ENCODE measurements at regions not wholly inside any gene's neighbourhood (a gene's known extent, or its start where the extent isn't known, plus 50 kb on each side); places are given as distances from the start of the nearest gene placed in this dataset.
"Not testable (repeated sequence)": the region's sequence is repeated elsewhere in the genome, so short reads cannot be mapped to it uniquely, and the experiment has no call there.

DNA sequence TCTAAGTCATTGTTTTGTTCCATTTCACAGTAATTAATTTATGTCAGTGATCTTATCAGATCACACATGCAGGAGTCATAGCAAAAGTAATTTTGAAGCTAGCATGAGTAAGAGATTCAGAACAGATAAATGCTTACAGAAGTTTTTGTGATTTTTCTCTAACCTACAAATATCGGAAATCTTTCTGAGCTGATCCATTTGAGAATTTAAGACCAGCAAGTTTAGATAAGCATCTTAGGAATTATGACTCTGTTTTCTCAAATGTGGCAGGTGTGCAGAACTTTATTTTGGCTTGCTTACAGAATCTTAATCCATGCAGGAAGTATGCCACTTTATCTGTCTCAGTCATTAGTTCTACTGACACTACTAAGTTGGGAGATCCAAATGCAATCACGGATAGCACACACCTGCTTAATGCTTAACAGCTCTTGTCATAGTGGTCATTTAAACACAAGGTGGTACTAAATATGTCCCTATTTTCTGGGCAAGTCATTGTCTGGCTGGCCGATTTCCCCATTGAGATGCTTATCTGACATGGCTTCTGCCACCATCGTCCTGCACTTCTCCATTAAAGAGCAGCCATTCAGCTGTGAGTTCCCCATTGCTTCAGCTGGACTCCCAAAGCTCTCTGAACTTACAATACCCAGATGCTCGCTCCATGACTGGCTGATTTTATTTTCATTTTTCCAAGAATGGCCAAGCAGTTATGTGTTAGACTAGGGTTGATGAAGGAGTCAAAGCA, 305.4 kb upstream of the NUDT12 start:
- DNase-seq (no peak), ATAC-seq (no peak)
- H3K36me3 Mint-ChIP-seq (ENCODE audit: low read depth), result no peaks in the 10 kb centered on the region
- H3K27me3 Mint-ChIP-seq, result no peaks in the 10 kb centered on the region
- no peak overlapping the region for H3K4me3 Mint-ChIP-seq
- no peaks in the 10 kb centered on the region for H3K9me3 Mint-ChIP-seq
- no peak overlapping the region for H3K27ac Mint-ChIP-seq
- H3K4me1 Mint-ChIP-seq, result no peaks in the 10 kb centered on the region

DNA sequence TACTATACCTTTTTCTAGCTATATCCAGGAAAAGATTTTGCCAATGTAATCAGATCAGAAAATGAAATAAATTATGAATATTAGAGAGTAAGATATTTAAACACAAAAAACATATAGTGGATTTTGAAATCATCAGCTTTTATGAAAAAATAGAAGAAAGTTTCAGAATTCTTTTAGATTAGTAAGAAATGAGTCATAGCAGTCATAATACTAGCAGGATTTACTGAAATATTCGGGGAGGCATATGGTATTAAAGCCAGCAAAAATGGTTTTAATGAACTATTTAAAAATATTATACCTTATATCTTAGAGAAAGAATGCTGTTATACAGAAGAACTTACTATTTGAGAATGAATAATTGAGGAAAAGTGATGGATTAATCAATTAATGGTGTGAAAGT, 303.6 kb upstream of the NUDT12 start:
- Mint-ChIP-seq H3K4me1 (no peaks in the 10 kb centered on the region), H3K4me3 (no peak overlapping the region), H3K36me3 (ENCODE audit: low read depth) (no peaks in the 10 kb centered on the region), H3K27ac (no peak overlapping the region), H3K27me3 (no peaks in the 10 kb centered on the region), H3K9me3 (no peaks in the 10 kb centered on the region)
- ATAC-seq (no peak), DNase-seq (no peak)

GRCh38 chr5:103862398-103862797, 299.8 kb upstream of the NUDT12 start:
- Mint-ChIP-seq H3K9me3 (peaks cover 5% of the 10 kb centered on the region), H3K4me1 (no peaks in the 10 kb centered on the region), H3K4me3 (no peak overlapping the region), H3K27ac (no peak overlapping the region), H3K27me3 (no peaks in the 10 kb centered on the region), H3K36me3 (ENCODE audit: low read depth) (no peaks in the 10 kb centered on the region)
- no peak for DNase-seq
- no peak for ATAC-seq

- ATAC-seq (no peak), DNase-seq (no peak)
- H3K4me1 Mint-ChIP-seq, result no peaks in the 10 kb centered on the region
- H3K27ac Mint-ChIP-seq, result no peak overlapping the region
- H3K9me3 Mint-ChIP-seq, result peaks cover 13% of the 10 kb centered on the region
- no peak overlapping the region for H3K4me3 Mint-ChIP-seq
- no peaks in the 10 kb centered on the region for H3K36me3 Mint-ChIP-seq (ENCODE audit: low read depth)
- no peaks in the 10 kb centered on the region for H3K27me3 Mint-ChIP-seq
Observed at GRCh38 chr5:103860327-103860726, 297.7 kb upstream of the NUDT12 start.

- not testable (repeated sequence) for H3K27ac Mint-ChIP-seq; ATAC-seq; H3K27me3 Mint-ChIP-seq; H3K4me3 Mint-ChIP-seq; DNase-seq; H3K36me3 Mint-ChIP-seq (ENCODE audit: low read depth); H3K4me1 Mint-ChIP-seq
- peaks cover 15% of the 10 kb centered on the region for H3K9me3 Mint-ChIP-seq
Observed at GRCh38 chr5:103858367-103858766, 295.8 kb upstream of the NUDT12 start.

DNA sequence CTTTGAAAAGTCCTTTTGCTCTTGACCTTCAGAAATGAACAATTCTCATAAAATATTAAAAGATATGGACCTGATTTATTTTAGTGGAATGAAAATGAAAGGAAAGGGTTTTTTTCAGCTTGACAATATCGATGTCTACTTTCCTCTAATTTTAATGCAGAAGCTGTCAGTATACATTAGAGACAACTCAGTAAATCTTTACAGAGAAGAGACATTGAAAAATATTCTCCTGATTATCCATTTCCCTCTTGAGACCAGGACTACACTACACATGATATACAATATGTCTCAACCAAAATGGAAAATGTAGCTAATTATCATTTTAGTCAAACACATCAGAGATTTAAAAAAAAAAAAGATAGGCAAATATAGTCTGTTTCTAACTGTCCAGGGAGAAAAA, 288.5 kb upstream of the NUDT12 start:
- no peaks in the 10 kb centered on the region for H3K27me3 Mint-ChIP-seq
- H3K9me3 Mint-ChIP-seq, result peaks cover 10% of the 10 kb centered on the region
- ATAC-seq (no peak), DNase-seq (no peak)
- no peak overlapping the region for H3K27ac Mint-ChIP-seq
- H3K4me1 Mint-ChIP-seq, result no peaks in the 10 kb centered on the region
- H3K4me3 Mint-ChIP-seq, result no peak overlapping the region
- H3K36me3 Mint-ChIP-seq (ENCODE audit: low read depth), result no peaks in the 10 kb centered on the region

DNA sequence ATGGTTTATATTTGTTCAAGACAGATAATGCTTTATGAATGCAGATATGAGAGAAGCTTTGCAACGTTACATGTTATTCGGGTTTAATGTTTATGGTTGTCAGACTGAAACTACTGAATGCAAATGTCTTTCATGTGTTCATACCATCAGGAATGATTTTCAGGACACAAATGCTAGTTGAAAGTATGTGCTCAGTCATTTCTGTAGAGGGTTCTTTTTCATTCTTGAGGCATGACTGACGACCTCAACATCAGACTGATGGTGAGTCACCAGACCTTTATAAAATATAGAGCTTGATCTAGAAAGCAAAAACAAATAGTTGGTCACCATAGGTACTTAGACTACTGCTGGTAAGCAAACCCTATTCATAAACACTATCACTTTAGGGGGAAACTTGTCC, 287.3 kb upstream of the NUDT12 start:
- ATAC-seq, result no peak
- no peak overlapping the region for H3K4me3 Mint-ChIP-seq
- H3K9me3 Mint-ChIP-seq, result peaks cover 4% of the 10 kb centered on the region
- no peaks in the 10 kb centered on the region for H3K4me1 Mint-ChIP-seq
- no peak for DNase-seq
- no peaks in the 10 kb centered on the region for H3K36me3 Mint-ChIP-seq (ENCODE audit: low read depth)
- no peaks in the 10 kb centered on the region for H3K27me3 Mint-ChIP-seq
- no peak overlapping the region for H3K27ac Mint-ChIP-seq

DNA sequence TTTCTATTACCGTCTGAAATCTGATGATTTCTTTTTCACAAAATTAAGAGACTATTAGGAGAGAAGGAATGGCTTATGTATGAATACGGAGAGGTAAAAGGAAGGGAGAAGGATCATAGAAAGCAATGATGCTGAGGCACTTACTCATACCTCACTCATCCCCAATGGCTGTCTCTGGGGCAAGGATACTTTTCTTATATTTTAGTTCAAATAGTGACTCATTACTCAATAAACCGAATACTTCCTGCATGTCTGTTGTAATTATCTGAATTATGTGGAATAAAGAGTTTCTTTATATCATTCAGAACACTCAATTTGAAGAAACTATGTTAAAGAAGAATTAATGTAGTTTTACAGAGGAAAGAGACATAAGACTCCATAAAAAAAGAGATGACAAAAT, 284.5 kb upstream of the NUDT12 start:
- no peak for ATAC-seq
- peaks cover 4% of the 10 kb centered on the region for H3K9me3 Mint-ChIP-seq
- no peaks in the 10 kb centered on the region for H3K36me3 Mint-ChIP-seq (ENCODE audit: low read depth)
- no peaks in the 10 kb centered on the region for H3K27me3 Mint-ChIP-seq
- H3K4me3 Mint-ChIP-seq, result no peak overlapping the region
- no peak for DNase-seq
- no peak overlapping the region for H3K27ac Mint-ChIP-seq
- no peaks in the 10 kb centered on the region for H3K4me1 Mint-ChIP-seq

- Mint-ChIP-seq H3K27ac (no peak overlapping the region), H3K36me3 (ENCODE audit: low read depth) (no peaks in the 10 kb centered on the region), H3K4me3 (no peak overlapping the region)
Observed at GRCh38 chr5:103842936-103843335, 280.3 kb upstream of the NUDT12 start.

DNA sequence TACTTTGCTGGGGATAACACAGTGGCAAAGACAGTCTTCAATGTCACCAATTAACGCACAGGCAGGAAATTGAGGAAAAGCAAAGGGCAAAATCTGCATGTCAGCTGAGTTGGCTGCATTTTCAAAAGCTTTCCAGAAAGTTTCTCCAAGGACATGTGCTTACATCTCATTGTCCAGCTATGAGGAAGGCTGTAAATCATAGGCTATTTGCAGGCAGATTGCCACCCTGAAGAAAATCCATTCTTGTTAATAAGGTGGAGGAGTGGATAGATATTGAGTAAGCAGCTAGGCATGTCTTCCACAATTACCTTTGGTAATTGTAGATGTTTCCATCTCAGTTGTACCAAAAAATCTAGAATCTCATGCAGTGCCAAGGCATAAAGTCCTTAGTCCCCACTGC, 278.0 kb upstream of the NUDT12 start:
- no peaks in the 10 kb centered on the region for H3K27me3 Mint-ChIP-seq
- ATAC-seq, result no peak
- H3K4me3 Mint-ChIP-seq, result no peak overlapping the region
- no peaks in the 10 kb centered on the region for H3K36me3 Mint-ChIP-seq (ENCODE audit: low read depth)
- H3K4me1 Mint-ChIP-seq, result no peaks in the 10 kb centered on the region
- H3K9me3 Mint-ChIP-seq, result peaks cover 4% of the 10 kb centered on the region
- H3K27ac Mint-ChIP-seq, result no peak overlapping the region
- no peak for DNase-seq

More at GRCh38 chr5:103842936-103843335, 280.3 kb upstream of the NUDT12 start:
- Mint-ChIP-seq H3K4me1 (no peaks in the 10 kb centered on the region), H3K27me3 (no peaks in the 10 kb centered on the region), H3K9me3 (peaks cover 4% of the 10 kb centered on the region)
- ATAC-seq (no peak), DNase-seq (no peak)

DNA sequence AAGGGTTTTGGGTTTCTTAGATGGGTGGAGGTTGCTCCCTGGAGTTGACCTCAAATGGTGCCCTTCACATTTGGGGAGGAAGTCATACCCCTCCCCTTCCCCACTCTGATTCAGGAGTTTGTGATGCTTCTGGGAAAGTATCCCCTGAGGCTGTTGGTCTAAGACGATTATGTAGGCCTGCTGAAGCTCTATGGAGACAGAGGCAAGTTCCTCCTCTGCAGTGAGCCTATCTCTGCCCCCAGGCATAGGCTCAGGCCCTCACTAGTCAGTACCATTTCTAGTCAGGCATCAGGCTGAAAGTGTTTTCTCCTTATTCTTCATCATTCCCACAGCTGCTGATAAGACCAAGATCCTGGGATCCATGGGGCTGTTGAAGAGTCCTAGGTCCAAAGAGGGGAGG, 271.6 kb upstream of the NUDT12 start:
- Mint-ChIP-seq H3K36me3 (ENCODE audit: low read depth) (no peaks in the 10 kb centered on the region), H3K4me1 (no peaks in the 10 kb centered on the region), H3K27ac (no peak overlapping the region), H3K27me3 (no peaks in the 10 kb centered on the region), H3K9me3 (no peaks in the 10 kb centered on the region), H3K4me3 (no peak overlapping the region)
- DNase-seq (no peak), ATAC-seq (no peak)

DNA sequence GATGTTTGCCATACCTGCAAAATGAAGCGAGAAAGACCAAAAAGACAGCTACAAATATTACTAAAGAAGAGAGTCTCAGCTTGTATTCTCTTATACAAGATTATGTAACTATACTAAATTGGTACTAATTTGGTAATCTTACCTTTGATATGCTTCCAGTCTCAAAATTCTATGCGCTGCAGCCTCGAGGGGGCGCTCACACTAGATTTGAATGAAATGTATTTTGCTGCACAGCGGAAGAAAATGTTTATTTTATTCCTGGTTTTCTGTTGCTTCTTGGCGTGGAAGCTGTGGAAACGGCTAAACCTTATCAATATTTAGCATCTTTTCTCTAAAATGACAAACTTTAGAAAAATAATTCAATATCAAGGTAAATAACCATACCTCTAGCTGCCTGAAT, 267.0 kb upstream of the NUDT12 start:
- H3K9me3 Mint-ChIP-seq, result peaks cover 14% of the 10 kb centered on the region
- no peaks in the 10 kb centered on the region for H3K36me3 Mint-ChIP-seq (ENCODE audit: low read depth)
- H3K27me3 Mint-ChIP-seq, result no peaks in the 10 kb centered on the region
- H3K4me3 Mint-ChIP-seq, result no peak overlapping the region
- ATAC-seq (no peak), DNase-seq (no peak)
- H3K4me1 Mint-ChIP-seq, result no peaks in the 10 kb centered on the region
- H3K27ac Mint-ChIP-seq, result no peak overlapping the region

DNA sequence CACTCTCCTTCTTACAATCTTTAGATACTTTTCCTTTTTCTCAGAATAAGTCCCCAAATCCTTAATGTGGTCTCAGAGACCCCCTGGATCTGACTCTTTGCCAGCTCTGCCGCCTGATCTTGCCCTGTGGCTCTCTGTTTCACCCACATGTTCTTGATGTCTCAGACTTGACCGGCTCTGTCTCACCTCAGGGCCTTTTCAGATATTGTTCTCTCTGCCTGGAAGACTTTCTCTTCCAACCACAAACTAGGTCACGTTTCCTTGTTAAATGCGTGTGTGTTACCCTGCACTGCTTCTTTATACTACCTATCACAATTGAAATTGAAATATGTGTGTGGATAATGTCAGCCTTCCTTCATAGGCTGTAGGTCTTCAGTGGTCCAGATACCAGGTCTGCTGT, 265.4 kb upstream of the NUDT12 start:
- ATAC-seq, result no peak
- peaks cover 14% of the 10 kb centered on the region for H3K9me3 Mint-ChIP-seq
- H3K27ac Mint-ChIP-seq, result no peak overlapping the region
- no peaks in the 10 kb centered on the region for H3K4me1 Mint-ChIP-seq
- H3K36me3 Mint-ChIP-seq (ENCODE audit: low read depth), result no peaks in the 10 kb centered on the region
- H3K4me3 Mint-ChIP-seq, result no peak overlapping the region
- no peak for DNase-seq
- H3K27me3 Mint-ChIP-seq, result no peaks in the 10 kb centered on the region

DNA sequence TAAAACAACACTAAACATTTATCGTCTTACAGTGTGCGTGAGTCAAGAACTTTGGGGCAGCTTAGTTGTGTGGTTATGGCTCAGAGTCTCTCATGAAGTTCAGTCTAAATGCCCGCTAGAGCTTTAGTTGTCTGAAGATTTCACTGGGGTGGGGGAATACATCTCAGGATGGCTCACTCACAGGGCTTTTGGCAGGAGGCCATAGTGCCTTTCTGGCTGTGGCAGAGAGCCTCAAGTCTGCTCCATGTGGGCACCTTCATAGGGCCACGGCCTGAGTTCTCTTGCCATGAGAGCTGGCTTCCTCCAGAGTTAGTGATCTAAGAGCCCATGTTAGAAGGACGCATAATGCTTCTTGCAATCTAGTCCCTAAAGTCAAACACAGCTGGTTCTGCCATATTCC, 258.8 kb upstream of the NUDT12 start:
- H3K4me3 Mint-ChIP-seq, result no peak overlapping the region
- H3K27me3 Mint-ChIP-seq, result no peaks in the 10 kb centered on the region
- H3K36me3 Mint-ChIP-seq (ENCODE audit: low read depth), result no peaks in the 10 kb centered on the region
- ATAC-seq (no peak), DNase-seq (no peak)
- H3K9me3 Mint-ChIP-seq, result peaks cover 11% of the 10 kb centered on the region
- H3K4me1 Mint-ChIP-seq, result no peaks in the 10 kb centered on the region
- H3K27ac Mint-ChIP-seq, result no peak overlapping the region

GRCh38 chr5:103808464-103809106, 246.0 kb upstream of the NUDT12 start:
- no peaks in the 10 kb centered on the region for H3K36me3 Mint-ChIP-seq (ENCODE audit: low read depth)
- no peak overlapping the region for H3K4me3 Mint-ChIP-seq
- DNase-seq, result no peak
- H3K9me3 Mint-ChIP-seq, result no peaks in the 10 kb centered on the region
- no peak for ATAC-seq
- no peaks in the 10 kb centered on the region for H3K27me3 Mint-ChIP-seq
- no peak overlapping the region for H3K27ac Mint-ChIP-seq
- no peaks in the 10 kb centered on the region for H3K4me1 Mint-ChIP-seq

Data from activated naive CD8-positive, alpha-beta T cell treated with anti-CD3 and anti-CD28 coated beads, Interleukin-2, amount 50 U/mL, for 24 hours (primary cell).